ENCODE measurements at regions not wholly inside any gene's neighbourhood (a gene's known extent, or its start where the extent isn't known, plus 50 kb on each side); places are given as distances from the start of the nearest gene placed in this dataset.

GRCh38 chr2:12265646-12266045, 451.1 kb upstream of the TRIB2 start:
- Histone ChIP-seq H3K79me2 (ENCODE audit: control insufficient read depth, low read length) (no peaks in the 10 kb centered on the region), H3K4me3 (ENCODE audit: low read length) (no peak overlapping the region), H3K9me2 (replicated peaks; ENCODE audit: control insufficient read depth, low read length) (no peaks in the 10 kb centered on the region), H3F3A (ENCODE audit: control insufficient read depth, insufficient read depth) (0 out of 2 replicates have a peak, but pooled peaks cover 3% of the 10 kb centered on the region), H4K20me1 (ENCODE audit: control insufficient read depth, insufficient read depth, low read depth, low read length) (no peaks in the 10 kb centered on the region), H3K4me2 (ENCODE audit: low read length) (no peak overlapping the region), H3K27me3 (ENCODE audit: control insufficient read depth, low read length) (no peaks in the 10 kb centered on the region), H3K36me3 (ENCODE audit: control insufficient read depth, low read length) (no peaks in the 10 kb centered on the region), H3K4me1 (ENCODE audit: control insufficient read depth, low read length) (peaks cover 33% of the 10 kb centered on the region), H3K9me3 (ENCODE audit: control insufficient read depth, insufficient read depth, low read length) (no peaks in the 10 kb centered on the region), H3K27ac (ENCODE audit: low read depth, low read length) (no peak overlapping the region)
- TF ChIP-seq CTCF (IDR thresholded peaks at IDR 0.05; ENCODE audit: low read depth, low read length, poor library complexity, severe bottlenecking) (no peak), EZH2phosphoT487 (IDR thresholded peaks at IDR 0.05; ENCODE audit: borderline replicate concordance, low read length) (no peak)

GRCh38 chr2:12267042-12267441, 449.7 kb upstream of the TRIB2 start:
- no peaks in the 10 kb centered on the region for H4K20me1 ChIP-seq (ENCODE audit: control insufficient read depth, insufficient read depth, low read depth, low read length)
- 0 out of 2 replicates have a peak, but pooled peaks cover 3% of the 10 kb centered on the region for H3F3A ChIP-seq (ENCODE audit: control insufficient read depth, insufficient read depth)
- H3K9me2 ChIP-seq (replicated peaks; ENCODE audit: control insufficient read depth, low read length), result no peaks in the 10 kb centered on the region
- H3K4me1 ChIP-seq (ENCODE audit: control insufficient read depth, low read length), result peaks cover 26% of the 10 kb centered on the region
- H3K27ac ChIP-seq (ENCODE audit: low read depth, low read length), result no peak overlapping the region
- TF ChIP-seq CTCF (IDR thresholded peaks at IDR 0.05; ENCODE audit: low read depth, low read length, poor library complexity, severe bottlenecking) (no peak), EZH2phosphoT487 (IDR thresholded peaks at IDR 0.05; ENCODE audit: borderline replicate concordance, low read length) (no peak)
- H3K27me3 ChIP-seq (ENCODE audit: control insufficient read depth, low read length), result no peaks in the 10 kb centered on the region
- H3K9me3 ChIP-seq (ENCODE audit: control insufficient read depth, insufficient read depth, low read length), result no peaks in the 10 kb centered on the region
- no peak overlapping the region for H3K4me2 ChIP-seq (ENCODE audit: low read length)
- H3K79me2 ChIP-seq (ENCODE audit: control insufficient read depth, low read length), result no peaks in the 10 kb centered on the region
- H3K4me3 ChIP-seq (ENCODE audit: low read length), result no peak overlapping the region
- H3K36me3 ChIP-seq (ENCODE audit: control insufficient read depth, low read length), result no peaks in the 10 kb centered on the region

DNA sequence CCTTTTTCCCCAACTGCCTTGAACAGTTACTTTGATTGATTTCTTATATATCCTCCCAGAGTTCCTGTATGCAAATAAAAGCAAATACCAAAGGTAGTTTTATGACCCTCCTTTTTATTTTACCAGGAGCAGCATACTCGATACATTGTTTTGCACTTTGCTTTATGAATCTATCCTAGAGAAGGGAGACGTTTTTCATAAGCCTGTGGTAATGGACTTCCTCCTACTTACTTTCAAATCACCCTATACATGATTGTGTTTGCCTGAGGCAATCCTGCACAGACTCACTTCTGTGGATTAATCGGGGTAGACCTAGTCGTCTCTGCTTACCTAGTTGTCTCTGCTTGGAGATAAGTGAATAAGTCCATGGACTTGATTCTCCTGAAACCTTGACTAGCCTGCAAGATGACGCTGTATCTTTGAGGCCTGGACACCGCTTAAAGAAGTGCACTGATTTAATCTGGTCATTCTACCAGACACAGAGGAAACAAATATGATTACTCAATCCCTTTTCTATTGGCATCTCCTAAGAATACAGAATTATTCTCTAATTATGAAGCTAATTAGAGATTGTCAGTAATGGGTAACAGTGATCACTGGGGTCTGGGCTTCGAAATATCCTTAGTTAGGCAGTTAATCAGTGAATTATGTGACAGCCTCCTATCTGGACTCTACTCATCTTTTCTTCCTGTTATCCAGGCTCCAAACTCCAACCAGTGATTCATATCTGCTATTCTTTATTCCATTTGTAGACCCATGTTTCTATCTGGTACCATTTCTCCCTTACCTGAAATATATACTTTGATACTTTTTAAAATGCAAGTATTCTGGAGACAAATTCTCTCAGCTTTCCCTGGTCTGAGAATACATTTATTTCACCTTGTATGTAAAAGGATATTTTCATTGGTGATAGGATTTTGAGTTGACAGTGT, 447.4 kb upstream of the TRIB2 start:
- TF ChIP-seq CTCF (IDR thresholded peaks at IDR 0.05; ENCODE audit: low read depth, low read length, poor library complexity, severe bottlenecking) (no peak), EZH2phosphoT487 (IDR thresholded peaks at IDR 0.05; ENCODE audit: borderline replicate concordance, low read length) (no peak)
- H3K9me2 ChIP-seq (replicated peaks; ENCODE audit: control insufficient read depth, low read length), result no peaks in the 10 kb centered on the region
- H3K27me3 ChIP-seq (ENCODE audit: control insufficient read depth, low read length), result no peaks in the 10 kb centered on the region
- no peaks in the 10 kb centered on the region for H3K79me2 ChIP-seq (ENCODE audit: control insufficient read depth, low read length)
- H3K4me3 ChIP-seq (ENCODE audit: low read length), result no peak overlapping the region
- H3K36me3 ChIP-seq (ENCODE audit: control insufficient read depth, low read length), result no peaks in the 10 kb centered on the region
- H3K9me3 ChIP-seq (ENCODE audit: control insufficient read depth, insufficient read depth, low read length), result no peaks in the 10 kb centered on the region
- H3K27ac ChIP-seq (ENCODE audit: low read depth, low read length), result no peak overlapping the region
- H3K4me2 ChIP-seq (ENCODE audit: low read length), result no peak overlapping the region
- no peaks in the 10 kb centered on the region for H4K20me1 ChIP-seq (ENCODE audit: control insufficient read depth, insufficient read depth, low read depth, low read length)
- H3F3A ChIP-seq (ENCODE audit: control insufficient read depth, insufficient read depth), result no peaks in the 10 kb centered on the region
- H3K4me1 ChIP-seq (ENCODE audit: control insufficient read depth, low read length), result peaks cover 3% of the 10 kb centered on the region
